Brain microvascular endothelial cell (primary cell): ENCODE measurements at regions not wholly inside any gene's neighbourhood (a gene's known extent, or its start where the extent isn't known, plus 50 kb on each side); places are given as distances from the start of the nearest gene placed in this dataset.

Experiments
- DNase-seq: peaks from one replicate; pipeline ENCODE4 v3.0.0-alpha.2; 2020
- H3K27ac ChIP-seq: fragments of 250-450 bp; sonication (Bioruptor Pico); 2 replicates; pipeline ENCODE4 v1.5.1; 2020; ENCODE audit warnings: mild to moderate bottlenecking, moderate library complexity
- H3K27me3 ChIP-seq: fragments of 250-450 bp; sonication (Bioruptor Pico); replicated peaks from 2 replicates; pipeline ENCODE4 v1.5.1; 2020; ENCODE audit warnings: mild to moderate bottlenecking
- H3K36me3 ChIP-seq: fragments of 250-450 bp; sonication (Bioruptor Pico); replicated peaks from 2 replicates; pipeline ENCODE4 v1.5.1; 2020; ENCODE audit warnings: mild to moderate bottlenecking
- H3K4me3 ChIP-seq: 2 replicates; pipeline ENCODE4 v1.5.1; 2011; ENCODE audit warnings: low read depth, mild to moderate bottlenecking, control low read depth, low read length, moderate library complexity
- in situ Hi-C: cut with HindIII; loops from 2 replicates; pipeline ENCODE4 v1.10.0; 2017; ENCODE audit warnings: low sequenced_read_pairs, low pct_ligation_motif_present
- TF ChIP-seq, protein P1 (sequence below): IDR thresholded peaks from 2 replicates; pipeline ENCODE4 v1.5.1; 2011; ENCODE audit warnings: low read depth, mild to moderate bottlenecking, moderate library complexity, low read length, control low read depth, inconsistent platforms; ENCODE audit errors: missing control alignments

DNA sequence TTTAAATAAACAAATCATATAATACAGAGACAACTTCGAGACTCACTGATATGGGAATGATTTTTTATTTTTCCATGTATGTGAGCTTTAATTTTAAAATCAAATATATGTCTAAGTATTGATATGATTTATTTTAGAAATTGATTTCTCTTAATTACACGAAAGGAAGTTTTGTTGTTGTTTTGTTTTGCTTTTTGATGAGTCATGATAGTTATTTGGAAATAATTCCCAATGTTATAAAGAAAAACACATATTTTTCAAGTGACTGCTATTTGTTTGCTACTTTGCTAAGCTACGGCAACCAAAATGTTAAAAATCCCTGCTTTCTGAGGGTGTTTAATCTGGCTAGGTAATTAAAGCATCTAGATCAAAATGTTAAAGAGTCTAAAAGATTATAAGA is 2139.4 kb upstream of the TENM3 start:
- Histone ChIP-seq H3K4me3 (no peak overlapping the region), H3K27me3 (no peaks in the 10 kb centered on the region), H3K36me3 (no peaks in the 10 kb centered on the region), H3K27ac (no peak overlapping the region)
- DNase-seq = no peak
- in situ Hi-C loops = no loop called here
- TF ChIP-seq, protein P1, sequence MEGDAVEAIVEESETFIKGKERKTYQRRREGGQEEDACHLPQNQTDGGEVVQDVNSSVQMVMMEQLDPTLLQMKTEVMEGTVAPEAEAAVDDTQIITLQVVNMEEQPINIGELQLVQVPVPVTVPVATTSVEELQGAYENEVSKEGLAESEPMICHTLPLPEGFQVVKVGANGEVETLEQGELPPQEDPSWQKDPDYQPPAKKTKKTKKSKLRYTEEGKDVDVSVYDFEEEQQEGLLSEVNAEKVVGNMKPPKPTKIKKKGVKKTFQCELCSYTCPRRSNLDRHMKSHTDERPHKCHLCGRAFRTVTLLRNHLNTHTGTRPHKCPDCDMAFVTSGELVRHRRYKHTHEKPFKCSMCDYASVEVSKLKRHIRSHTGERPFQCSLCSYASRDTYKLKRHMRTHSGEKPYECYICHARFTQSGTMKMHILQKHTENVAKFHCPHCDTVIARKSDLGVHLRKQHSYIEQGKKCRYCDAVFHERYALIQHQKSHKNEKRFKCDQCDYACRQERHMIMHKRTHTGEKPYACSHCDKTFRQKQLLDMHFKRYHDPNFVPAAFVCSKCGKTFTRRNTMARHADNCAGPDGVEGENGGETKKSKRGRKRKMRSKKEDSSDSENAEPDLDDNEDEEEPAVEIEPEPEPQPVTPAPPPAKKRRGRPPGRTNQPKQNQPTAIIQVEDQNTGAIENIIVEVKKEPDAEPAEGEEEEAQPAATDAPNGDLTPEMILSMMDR = no peak

DNA sequence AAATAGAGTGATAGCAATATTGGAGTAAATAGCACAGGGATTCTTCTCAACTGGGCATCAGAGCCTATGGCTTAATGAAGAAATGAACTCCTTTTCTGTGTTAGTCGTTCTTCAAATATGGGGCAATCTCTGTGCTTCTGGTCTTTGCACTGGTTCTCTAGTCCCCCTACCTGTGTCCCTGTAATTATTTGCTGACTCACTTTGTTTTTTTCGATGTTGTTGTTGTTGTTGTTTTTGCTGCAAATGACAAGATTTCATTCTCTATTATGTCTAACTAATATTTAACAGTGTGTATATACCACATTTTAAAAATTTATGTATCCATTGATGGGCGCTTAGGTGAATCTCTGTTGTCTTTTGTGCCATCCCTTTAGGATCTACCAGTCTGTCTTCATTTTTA is 2137.8 kb upstream of the TENM3 start:
- in situ Hi-C loops = no loop called here
- H3K27ac ChIP-seq = no peak overlapping the region
- DNase-seq = no peak

DNA sequence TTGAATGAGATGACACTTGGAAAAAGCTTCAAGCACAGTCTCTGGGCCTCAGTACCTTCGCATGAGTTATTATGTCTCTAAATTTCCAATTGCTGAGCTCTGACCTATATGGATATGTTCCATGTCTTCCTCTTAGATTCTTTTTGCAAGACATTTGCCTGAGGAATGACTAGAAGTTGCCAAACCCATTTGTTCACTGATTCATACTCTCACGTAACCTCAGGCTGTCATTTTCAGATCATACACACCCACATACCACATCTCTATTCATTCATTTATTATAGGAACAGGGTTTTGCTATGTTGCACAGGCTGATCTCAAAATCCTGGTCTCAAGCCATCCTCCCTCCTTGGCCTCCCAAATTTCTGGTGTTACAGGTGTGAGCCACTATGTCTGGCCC is 2137.1 kb upstream of the TENM3 start:
- Histone ChIP-seq H3K27me3 (no peaks in the 10 kb centered on the region), H3K36me3 (no peaks in the 10 kb centered on the region), H3K4me3 (no peak overlapping the region), H3K27ac (no peak overlapping the region)
- TF ChIP-seq, protein P1 = no peak
- in situ Hi-C loops = no loop called here
- no peak for DNase-seq

More for the DNA sequence above, 2137.8 kb upstream of the TENM3 start:
- Histone ChIP-seq H3K27me3 (no peaks in the 10 kb centered on the region), H3K36me3 (no peaks in the 10 kb centered on the region), H3K4me3 (no peak overlapping the region)
- TF ChIP-seq, protein P1 = no peak

DNA sequence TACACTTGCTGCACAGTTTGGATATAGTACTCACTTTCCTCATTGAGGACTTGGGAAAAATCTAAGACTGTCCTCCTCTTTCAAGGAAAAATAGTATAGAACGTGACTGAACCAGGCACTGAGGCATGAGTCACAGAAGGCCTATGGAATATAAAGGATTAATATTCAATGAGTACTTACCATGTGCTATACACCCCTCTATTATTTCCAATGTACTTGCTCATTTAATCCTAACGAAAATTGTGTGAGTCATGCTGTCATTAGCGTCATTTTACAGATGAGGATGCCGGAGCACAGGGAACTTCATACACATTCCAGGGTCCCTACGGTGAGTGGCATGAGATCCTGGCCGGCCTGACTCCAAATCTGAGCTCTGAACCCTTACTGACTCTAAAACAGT is 2136.2 kb upstream of the TENM3 start:
- no peaks in the 10 kb centered on the region for H3K36me3 ChIP-seq
- no peak overlapping the region for H3K4me3 ChIP-seq
- in situ Hi-C loops = no loop called here
- no peaks in the 10 kb centered on the region for H3K27me3 ChIP-seq
- TF ChIP-seq, protein P1 = no peak
- DNase-seq = no peak
- H3K27ac ChIP-seq = no peak overlapping the region

DNA sequence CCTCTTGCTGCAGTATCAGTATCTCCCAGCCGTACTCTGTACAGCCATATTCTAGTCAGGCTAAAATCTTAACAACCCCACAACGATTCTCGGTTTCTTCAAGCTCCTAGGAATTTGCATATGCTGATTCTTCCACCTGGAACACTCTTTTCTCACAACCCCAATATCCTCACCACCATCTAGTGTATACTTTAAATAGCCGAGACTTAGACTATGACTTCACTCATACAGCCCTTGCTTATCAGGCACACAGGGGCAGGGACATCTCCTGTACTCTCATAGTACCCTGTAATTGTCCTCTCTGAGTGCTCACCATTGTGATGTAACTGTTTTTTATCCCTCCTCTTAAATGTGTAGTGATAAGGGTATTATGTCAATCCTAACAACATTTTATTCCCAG is 2126.4 kb upstream of the TENM3 start:
- Histone ChIP-seq H3K4me3 (no peak overlapping the region), H3K36me3 (no peaks in the 10 kb centered on the region), H3K27me3 (no peaks in the 10 kb centered on the region), H3K27ac (no peak overlapping the region)
- no peak for DNase-seq
- TF ChIP-seq, protein P1 = no peak
- in situ Hi-C loops = no loop called here

DNA sequence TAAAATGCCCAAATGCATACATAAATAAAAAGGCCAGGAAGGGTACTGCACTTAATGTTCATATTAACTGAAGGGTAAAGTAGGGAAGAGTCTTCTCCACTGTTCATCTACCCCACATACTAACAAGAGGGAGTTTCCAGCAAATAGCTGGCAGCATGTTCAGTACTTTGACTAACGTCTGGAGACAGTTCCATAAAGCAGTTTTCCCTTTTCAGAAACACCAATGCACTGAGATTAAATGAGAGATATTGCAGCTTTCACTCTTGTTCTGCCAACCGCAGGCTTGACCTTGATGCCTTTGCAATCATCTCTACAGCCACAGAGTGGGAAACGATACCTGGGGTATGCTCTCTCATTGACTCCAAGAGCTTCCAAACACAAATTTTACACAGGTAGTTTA is 2123.1 kb upstream of the TENM3 start:
- Histone ChIP-seq H3K27me3 (no peaks in the 10 kb centered on the region), H3K4me3 (no peak overlapping the region), H3K27ac (no peak overlapping the region), H3K36me3 (no peaks in the 10 kb centered on the region)
- TF ChIP-seq, protein P1 = no peak
- no peak for DNase-seq
- in situ Hi-C loops = no loop called here
